Non-pigmented ciliary epithelial cell (primary cell): ENCODE measurements at regions not wholly inside any gene's neighbourhood (a gene's known extent, or its start where the extent isn't known, plus 50 kb on each side); places are given as distances from the start of the nearest gene placed in this dataset.
"Not testable (repeated sequence)": the region's sequence is repeated elsewhere in the genome, so short reads cannot be mapped to it uniquely, and the experiment has no call there.

Experiments
- DNase-seq: peaks from one replicate; pipeline ENCODE4 v3.0.0-alpha.2; 2010; ENCODE audit warnings: low read depth

GRCh38 chr11:98390391-98390790 lies 630.4 kb upstream of the CNTN5 start:
- no peak for DNase-seq

GRCh38 chr11:98394500-98394899 lies 626.2 kb upstream of the CNTN5 start:
- not testable (repeated sequence) for DNase-seq

- DNase-seq: no peak
Measured at GRCh38 chr11:98398508-98398907, 622.2 kb upstream of the CNTN5 start.

- DNase-seq: no peak
Measured at GRCh38 chr11:98409069-98409468, 611.7 kb upstream of the CNTN5 start.

GRCh38 chr11:98411777-98412176 lies 609.0 kb upstream of the CNTN5 start:
- DNase-seq: no peak

- DNase-seq: no peak
Measured at GRCh38 chr11:98417256-98417755, 603.4 kb upstream of the CNTN5 start.

GRCh38 chr11:98423933-98424332 lies 596.8 kb upstream of the CNTN5 start:
- no peak for DNase-seq

GRCh38 chr11:98424773-98425172 lies 596.0 kb upstream of the CNTN5 start:
- not testable (repeated sequence) for DNase-seq

- no peak for DNase-seq
Measured at GRCh38 chr11:98431463-98432359, 589.0 kb upstream of the CNTN5 start.

- DNase-seq: no peak
Measured at GRCh38 chr11:98434296-98434695, 586.5 kb upstream of the CNTN5 start.

GRCh38 chr11:98453378-98453777 lies 567.4 kb upstream of the CNTN5 start:
- no peak for DNase-seq

GRCh38 chr11:98455500-98456307 lies 565.0 kb upstream of the CNTN5 start:
- no peak for DNase-seq

GRCh38 chr11:98456308-98456680 lies 564.5 kb upstream of the CNTN5 start:
- DNase-seq: no peak

GRCh38 chr11:98495016-98495415 lies 525.7 kb upstream of the CNTN5 start:
- DNase-seq: no peak

- no peak for DNase-seq
Measured at GRCh38 chr11:98495601-98496000, 525.1 kb upstream of the CNTN5 start.

GRCh38 chr11:98507208-98507607 lies 513.5 kb upstream of the CNTN5 start:
- no peak for DNase-seq

GRCh38 chr11:98512938-98513337 lies 507.8 kb upstream of the CNTN5 start:
- no peak for DNase-seq

- DNase-seq: no peak
Measured at GRCh38 chr11:98531576-98531975, 489.2 kb upstream of the CNTN5 start.

- no peak for DNase-seq
Measured at GRCh38 chr11:98536023-98536422, 484.7 kb upstream of the CNTN5 start.

- not testable (repeated sequence) for DNase-seq
Measured at GRCh38 chr11:98538358-98538757, 482.4 kb upstream of the CNTN5 start.

- DNase-seq: no peak
Measured at GRCh38 chr11:98545544-98546175, 475.1 kb upstream of the CNTN5 start.

- no peak for DNase-seq
Measured at GRCh38 chr11:98549571-98549970, 471.2 kb upstream of the CNTN5 start.
